Transverse colon (tissue), 4 donors: ENCODE measurements at regions not wholly inside any gene's neighbourhood (a gene's known extent, or its start where the extent isn't known, plus 50 kb on each side); places are given as distances from the start of the nearest gene placed in this dataset.
"Not testable (repeated sequence)": the region's sequence is repeated elsewhere in the genome, so short reads cannot be mapped to it uniquely, and the experiment has no call there.

Experiments used
- DNase-seq: peaks from one replicate; pipeline ENCODE4 v3.0.0-alpha.2; 2019
- H3K27ac ChIP-seq, 4 donors: fragments of 200-600 bp; sonication (generic); 2 replicates each; pipeline ENCODE4 v1.5.1; 2016 to 2018; ENCODE audit warnings: inconsistent platforms in 4 of 4
- H3K27me3 ChIP-seq: fragments of 200-600 bp; sonication (generic); 2 replicates; pipeline ENCODE4 v1.5.1; 2017; ENCODE audit warnings: inconsistent platforms
- H3K36me3 ChIP-seq, 4 donors: fragments of 200-600 bp; sonication (generic); 2 replicates each; pipeline ENCODE4 v1.5.1; 2017 to 2019; ENCODE audit warnings: inconsistent platforms in 4 of 4
- H3K4me1 ChIP-seq, 4 donors: fragments of 200-600 bp; sonication (generic); 2 replicates each; pipeline ENCODE4 v1.5.1; 2017 to 2020; ENCODE audit warnings: inconsistent platforms in 4 of 4
- H3K4me3 ChIP-seq, 4 donors: fragments of 200-600 bp; sonication (generic); 1 replicate in 1 of 4; 2 replicates in 3 of 4; pipeline versions ENCODE4 v1.5.1 to v1.6.1; 2017 to 2019; ENCODE audit warnings: inconsistent platforms in 4 of 4
- H3K9me3 ChIP-seq, 2 donors: fragments of 200-600 bp; sonication (generic); 2 replicates each; pipeline ENCODE4 v1.5.1; 2017 to 2019; ENCODE audit warnings: inconsistent platforms in 2 of 2
- EP300 ChIP-seq: sonication (generic); formaldehyde crosslinking; IDR thresholded peaks from one replicate; pipeline ENCODE4 v1.6.1; 2017; ENCODE audit warnings: antibody characterized with exemption, low read depth
- POLR2A ChIP-seq: fragments of 450-650 bp; IDR thresholded peaks from one replicate; pipeline ENCODE4 v1.6.1; 2016; ENCODE audit warnings: antibody characterized with exemption, mild to moderate bottlenecking, moderate library complexity
- POLR2AphosphoS5 ChIP-seq, 3 donors: sonication (generic); formaldehyde crosslinking; IDR thresholded peaks; one replicate each; pipeline ENCODE4 v1.6.1; 2016; ENCODE audit warnings: antibody characterized with exemption in 3 of 3
- whole genome bisulfite sequencing, 2 donors: methylation state at CpG; one replicate each; pipeline ENCODE4 v1.1.5; 2018; ENCODE audit warnings: low coverage in 1 of 2; 5-methylcytosine and 5-hydroxymethylcytosine counted together
- in situ Hi-C, 4 donors: fragments of 200-750 bp; cut with MboI; loops; one replicate each; pipeline versions ENCODE4 v1.15.0 to v1.15.1; 2017; ENCODE audit warnings: low sequenced_read_pairs in 3 of 4, low pct_ligation_motif_present in 1 of 4, low pct_unique_long_range_greater_than_20kb in 1 of 4
- intact Hi-C: fragments of 100-400 bp; cut with DNase I; formaldehyde crosslinking; loops from one replicate; pipeline ENCODE4 v1.15.1; 2023; ENCODE audit warnings: low total_unique reads
- TF ChIP-seq, protein P1 (sequence below), 5 experiments: fragments of 200-600 bp in 3 of 5; fragments of 450-650 bp in 2 of 5; sonication (generic) in 3 of 5; IDR thresholded peaks; 1 replicate in 2 of 5; 2 replicates in 3 of 5; pipeline ENCODE4 v1.5.1; 2016 to 2017; ENCODE audit warnings: antibody characterized with exemption in 5 of 5, inconsistent platforms in 3 of 5, mild to moderate bottlenecking in 2 of 5, moderate library complexity in 1 of 5

DNA sequence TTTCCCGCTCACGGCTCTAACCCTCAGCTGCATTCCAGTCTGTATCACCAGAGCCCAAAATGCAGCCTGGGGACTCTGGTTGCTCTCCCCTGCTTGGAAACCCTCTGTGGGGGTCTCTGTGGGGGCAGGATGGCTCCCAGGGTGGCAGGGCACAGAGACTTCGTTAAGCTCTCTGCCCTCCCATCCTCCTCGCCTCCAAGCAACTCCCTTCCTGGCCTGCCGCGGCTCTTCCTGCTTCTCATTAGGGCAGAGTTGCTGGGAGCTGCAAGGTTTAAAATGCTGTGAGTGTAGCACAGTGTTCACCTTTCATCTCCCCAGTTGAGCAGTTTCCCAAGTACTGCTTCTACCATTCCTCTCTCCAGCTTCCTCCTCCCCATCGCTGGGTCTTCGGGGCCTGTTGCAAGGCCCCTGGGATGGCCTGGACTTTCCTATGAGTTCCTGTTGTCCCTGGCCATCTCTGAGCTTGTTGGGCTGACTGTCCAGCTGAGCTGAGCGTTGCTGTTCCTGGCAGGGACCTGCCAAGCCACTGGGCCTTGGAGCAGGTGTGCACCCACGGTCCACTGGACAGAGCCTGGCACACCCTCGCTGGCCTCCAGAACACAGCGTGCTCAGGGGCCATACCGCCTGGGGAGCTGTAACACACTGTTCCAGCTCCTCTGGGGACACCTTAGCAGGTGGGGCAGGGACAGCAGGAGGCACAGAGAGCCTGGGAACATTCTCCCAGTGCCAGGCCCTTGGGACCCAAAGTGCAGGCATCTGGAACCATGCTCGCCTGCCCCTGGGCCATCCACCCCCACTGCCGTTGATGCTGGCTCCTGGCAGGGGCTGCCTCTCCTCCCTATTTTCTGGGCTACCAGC, 188.4 kb downstream of the C9orf50 start:
- in situ Hi-C loops, result no loop called here
- DNase-seq, result no peak
- TF ChIP-seq POLR2A (no peak), POLR2AphosphoS5 (IDR thresholded peaks at IDR 0.05) (no peak), EP300 (no peak)
- TF ChIP-seq, protein P1, sequence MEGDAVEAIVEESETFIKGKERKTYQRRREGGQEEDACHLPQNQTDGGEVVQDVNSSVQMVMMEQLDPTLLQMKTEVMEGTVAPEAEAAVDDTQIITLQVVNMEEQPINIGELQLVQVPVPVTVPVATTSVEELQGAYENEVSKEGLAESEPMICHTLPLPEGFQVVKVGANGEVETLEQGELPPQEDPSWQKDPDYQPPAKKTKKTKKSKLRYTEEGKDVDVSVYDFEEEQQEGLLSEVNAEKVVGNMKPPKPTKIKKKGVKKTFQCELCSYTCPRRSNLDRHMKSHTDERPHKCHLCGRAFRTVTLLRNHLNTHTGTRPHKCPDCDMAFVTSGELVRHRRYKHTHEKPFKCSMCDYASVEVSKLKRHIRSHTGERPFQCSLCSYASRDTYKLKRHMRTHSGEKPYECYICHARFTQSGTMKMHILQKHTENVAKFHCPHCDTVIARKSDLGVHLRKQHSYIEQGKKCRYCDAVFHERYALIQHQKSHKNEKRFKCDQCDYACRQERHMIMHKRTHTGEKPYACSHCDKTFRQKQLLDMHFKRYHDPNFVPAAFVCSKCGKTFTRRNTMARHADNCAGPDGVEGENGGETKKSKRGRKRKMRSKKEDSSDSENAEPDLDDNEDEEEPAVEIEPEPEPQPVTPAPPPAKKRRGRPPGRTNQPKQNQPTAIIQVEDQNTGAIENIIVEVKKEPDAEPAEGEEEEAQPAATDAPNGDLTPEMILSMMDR (IDR thresholded peaks at IDR 0.05), result no peak
- 42 to 59% methylated on average over 6 to 15 of the region's 15 CpGs for WGBS, 2 donors
- H3K27me3 ChIP-seq, result peaks cover 23% of the 10 kb centered on the region
- no peaks in the 10 kb centered on the region for H3K9me3 ChIP-seq
- intact Hi-C loops, result no loop called here
- H3K27ac ChIP-seq, result no peak overlapping the region
- no peak overlapping the region for H3K4me3 ChIP-seq
- no peaks in the 10 kb centered on the region for H3K36me3 ChIP-seq
- peaks cover 0 to 12% (median 8%) of the 10 kb centered on the region in 4 donors for H3K4me1 ChIP-seq

DNA sequence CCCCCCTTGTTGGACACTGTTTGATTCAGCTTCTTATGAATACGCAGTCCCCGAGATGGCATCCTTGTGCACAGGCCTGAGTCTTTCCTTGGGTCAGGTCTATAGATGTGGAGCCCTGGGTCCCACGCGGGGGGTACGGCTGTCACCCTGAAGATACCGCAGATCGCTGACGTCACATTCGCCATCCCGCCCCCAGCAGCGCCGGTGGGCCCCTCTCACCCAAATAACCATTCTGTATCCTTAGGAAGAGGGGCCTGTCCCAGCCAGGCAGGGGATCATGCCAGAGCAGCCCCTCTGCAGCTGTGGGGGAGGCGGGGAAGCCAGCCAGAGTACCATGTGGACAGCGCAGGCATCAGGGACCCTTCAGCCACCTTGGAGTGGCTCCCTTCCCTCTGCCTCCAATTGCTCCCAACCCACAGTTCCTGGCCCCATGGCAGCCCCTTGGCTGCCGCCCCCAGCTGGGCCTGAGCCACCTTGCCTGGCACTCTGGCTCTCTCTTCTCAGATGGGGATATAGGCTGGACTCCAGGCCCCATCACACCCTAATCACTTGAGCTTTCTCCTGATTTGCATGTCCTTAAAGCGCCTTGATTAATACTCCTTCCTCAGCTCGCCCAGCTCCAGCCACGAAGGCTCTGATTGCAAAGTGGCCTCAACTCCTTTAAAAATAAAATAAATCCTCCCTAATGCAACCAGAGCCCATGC, 189.8 kb downstream of the C9orf50 start:
- Histone ChIP-seq H3K4me3 (no peak overlapping the region), H3K9me3 (no peaks in the 10 kb centered on the region), H3K27me3 (peaks cover 9% of the 10 kb centered on the region), H3K4me1 (no peaks in the 10 kb centered on the region), H3K36me3 (no peaks in the 10 kb centered on the region), H3K27ac (no peak overlapping the region)
- in situ Hi-C loops, result no loop called here
- 75 to 83% methylated on average over 7 to 18 of the region's 18 CpGs for WGBS, 2 donors
- no peak for DNase-seq
- intact Hi-C loops, result no loop called here
- TF ChIP-seq POLR2AphosphoS5 (IDR thresholded peaks at IDR 0.05), result no peak
- TF ChIP-seq, protein P1 (IDR thresholded peaks at IDR 0.05), result no peak
- no peak for TF ChIP-seq EP300
- TF ChIP-seq POLR2A, result no peak

DNA sequence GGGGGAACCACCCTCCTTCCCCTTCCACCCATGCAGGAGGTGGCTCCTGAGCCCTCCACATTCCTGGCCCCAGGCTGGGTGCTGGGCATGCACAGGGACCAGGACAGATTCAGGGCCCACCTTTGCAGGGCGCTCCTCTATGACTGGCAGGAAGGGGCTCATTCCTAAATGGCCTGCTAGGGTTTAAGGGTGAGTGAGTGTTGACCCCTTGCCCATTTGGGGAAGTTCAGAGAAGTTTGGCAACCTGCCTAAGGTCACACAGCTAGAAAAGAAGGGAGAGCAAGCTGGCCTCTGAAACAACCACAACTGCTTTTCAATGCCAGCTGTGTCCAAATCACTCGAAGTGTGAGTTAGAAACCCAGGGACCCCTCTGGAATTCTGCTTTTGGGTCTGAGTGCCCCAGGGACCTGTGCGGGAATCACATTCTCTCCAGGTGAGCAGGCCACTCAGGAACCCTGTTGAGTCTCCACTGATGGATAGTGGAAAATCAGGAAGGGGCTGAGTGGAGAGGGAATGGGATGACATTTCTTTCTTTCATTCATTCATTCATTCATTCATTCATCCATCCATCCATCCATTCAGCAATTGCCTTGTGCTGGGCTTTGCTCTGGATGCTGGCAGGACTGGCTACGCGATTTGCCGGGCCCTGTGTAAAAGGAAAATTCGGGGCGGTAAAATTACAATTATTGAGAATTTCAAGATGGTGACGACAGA, 191.9 kb downstream of the C9orf50 start:
- DNase-seq, result no peak
- in situ Hi-C loops, result no loop called here
- TF ChIP-seq, protein P1 (IDR thresholded peaks at IDR 0.05), result no peak
- TF ChIP-seq EP300, result no peak
- no peak for TF ChIP-seq POLR2A
- TF ChIP-seq POLR2AphosphoS5 (IDR thresholded peaks at IDR 0.05), result no peak
- H3K9me3 ChIP-seq, result no peaks in the 10 kb centered on the region
- no peak overlapping the region for H3K27ac ChIP-seq
- no peaks in the 10 kb centered on the region for H3K36me3 ChIP-seq
- H3K4me3 ChIP-seq, result no peak overlapping the region
- 86 to 100% methylated on average over 2 to 9 of the region's 9 CpGs for WGBS, 2 donors
- no peaks in the 10 kb centered on the region for H3K4me1 ChIP-seq
- intact Hi-C loops, result no loop called here
- H3K27me3 ChIP-seq, result no peaks in the 10 kb centered on the region

DNA sequence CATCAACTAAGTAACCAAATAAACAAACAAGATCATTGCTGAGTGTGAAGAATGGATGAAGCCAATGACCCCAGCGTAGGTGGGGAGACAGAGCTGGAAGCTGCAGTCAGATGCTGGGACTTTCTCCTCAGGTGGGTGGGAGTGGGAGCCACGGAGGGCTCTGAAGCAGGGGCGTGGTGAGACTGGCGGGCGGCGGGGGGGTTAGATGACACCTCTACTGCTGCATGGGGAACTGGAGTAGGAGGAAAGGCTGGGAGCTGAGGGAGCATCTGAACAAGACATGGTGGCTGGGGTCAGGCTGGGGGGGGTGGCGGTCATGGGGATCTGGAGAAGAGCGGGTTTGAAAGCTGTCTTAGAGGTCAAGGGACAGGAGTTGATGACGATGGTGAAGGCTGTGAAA, 193.8 kb downstream of the C9orf50 start:
- 65 to 72% methylated on average over 9 of the region's 9 CpGs for WGBS, 2 donors
- Histone ChIP-seq H3K27ac (no peak overlapping the region), H3K4me1 (peaks cover 0 to 8% (median 0%) of the 10 kb centered on the region in 4 donors), H3K4me3 (no peak overlapping the region), H3K9me3 (no peaks in the 10 kb centered on the region), H3K27me3 (no peaks in the 10 kb centered on the region), H3K36me3 (no peaks in the 10 kb centered on the region)
- in situ Hi-C loops (no loop called here), intact Hi-C loops (no loop called here)
- no peak for TF ChIP-seq POLR2A
- TF ChIP-seq, protein P1 (IDR thresholded peaks at IDR 0.05), result no peak
- TF ChIP-seq EP300, result no peak
- TF ChIP-seq POLR2AphosphoS5 (IDR thresholded peaks at IDR 0.05), result no peak
- DNase-seq, result no peak

DNA sequence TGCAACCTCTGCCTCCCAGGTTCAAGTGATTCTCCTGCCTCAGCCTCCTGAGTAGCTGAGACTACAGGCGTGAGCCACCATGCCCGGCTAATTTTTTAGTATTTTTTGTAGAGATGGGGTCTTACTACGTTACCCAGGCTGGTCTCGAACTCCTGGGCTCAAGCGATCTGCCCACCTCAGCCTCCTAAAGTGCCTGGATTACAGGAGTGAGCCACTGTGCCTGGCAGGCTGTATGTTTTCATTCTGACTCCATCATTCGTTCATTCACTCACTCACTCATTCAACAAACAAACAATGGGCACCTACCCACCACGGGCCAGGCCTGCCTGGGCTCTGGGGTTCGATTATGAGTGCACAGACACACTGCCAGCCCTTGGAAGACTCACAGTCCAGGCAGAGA, 197.1 kb downstream of the C9orf50 start:
- H3K27me3 ChIP-seq, H3K4me3 ChIP-seq, DNase-seq, H3K36me3 ChIP-seq, H3K27ac ChIP-seq, in situ Hi-C loops, H3K9me3 ChIP-seq, intact Hi-C loops, H3K4me1 ChIP-seq: not testable (repeated sequence)
- WGBS, 2 donors, result 84% methylated on average over 8 of the region's 8 CpGs; no CpG with 5 or more reads in 1 of the 2 donors
